ENCODE measurements at regions not wholly inside any gene's neighbourhood (a gene's known extent, or its start where the extent isn't known, plus 50 kb on each side); places are given as distances from the start of the nearest gene placed in this dataset.

GRCh38 chr20:52518735-52519134 is 327.2 kb upstream of the ZFP64 start:
- in situ Hi-C loops (cut with HindIII; ENCODE audit: low sequenced_read_pairs): no loop called here
- DNase-seq (ENCODE audit: low read depth): no peak
- TF ChIP-seq CTCF (IDR thresholded peaks at IDR 0.05; ENCODE audit: low read depth, low read length, missing control alignments): no peak
- H3K4me3 ChIP-seq (ENCODE audit: low read depth, low read length): no peak overlapping the region

GRCh38 chr20:52515877-52516276 is 324.3 kb upstream of the ZFP64 start:
- DNase-seq (ENCODE audit: low read depth): no peak
- in situ Hi-C loops (cut with HindIII; ENCODE audit: low sequenced_read_pairs): no loop called here
- TF ChIP-seq CTCF (IDR thresholded peaks at IDR 0.05; ENCODE audit: low read depth, low read length, missing control alignments): no peak
- no peak overlapping the region for H3K4me3 ChIP-seq (ENCODE audit: low read depth, low read length)

GRCh38 chr20:52500157-52500556 is 308.6 kb upstream of the ZFP64 start:
- in situ Hi-C loops (cut with HindIII; ENCODE audit: low sequenced_read_pairs): no loop called here
- TF ChIP-seq CTCF (IDR thresholded peaks at IDR 0.05; ENCODE audit: low read depth, low read length, missing control alignments): no peak
- no peak for DNase-seq (ENCODE audit: low read depth)
- H3K4me3 ChIP-seq (ENCODE audit: low read depth, low read length): no peak overlapping the region

GRCh38 chr20:52497731-52498130 is 306.2 kb upstream of the ZFP64 start:
- DNase-seq (ENCODE audit: low read depth): no peak
- H3K4me3 ChIP-seq (ENCODE audit: low read depth, low read length): no peak overlapping the region
- in situ Hi-C loops (cut with HindIII; ENCODE audit: low sequenced_read_pairs): no loop called here
- no peak for TF ChIP-seq CTCF (IDR thresholded peaks at IDR 0.05; ENCODE audit: low read depth, low read length, missing control alignments)

- in situ Hi-C loops (cut with HindIII; ENCODE audit: low sequenced_read_pairs): no loop called here
- no peak for TF ChIP-seq CTCF (IDR thresholded peaks at IDR 0.05; ENCODE audit: low read depth, low read length, missing control alignments)
- DNase-seq (ENCODE audit: low read depth): no peak
- no peak overlapping the region for H3K4me3 ChIP-seq (ENCODE audit: low read depth, low read length)
These were observed 304.6 kb upstream of the ZFP64 start for GRCh38 chr20:52496191-52496590.

- peak; percentile 4 for DNase-seq (ENCODE audit: low read depth)
- no peak for TF ChIP-seq CTCF (IDR thresholded peaks at IDR 0.05; ENCODE audit: low read depth, low read length, missing control alignments)
- in situ Hi-C loops (cut with HindIII; ENCODE audit: low sequenced_read_pairs): no loop called here
- no peak overlapping the region for H3K4me3 ChIP-seq (ENCODE audit: low read depth, low read length)
These were observed 302.7 kb upstream of the ZFP64 start for GRCh38 chr20:52494244-52494643.

GRCh38 chr20:52493171-52493721 is 301.7 kb upstream of the ZFP64 start:
- in situ Hi-C loops (cut with HindIII; ENCODE audit: low sequenced_read_pairs): no loop called here
- no peak for TF ChIP-seq CTCF (IDR thresholded peaks at IDR 0.05; ENCODE audit: low read depth, low read length, missing control alignments)
- no peak for DNase-seq (ENCODE audit: low read depth)
- no peak overlapping the region for H3K4me3 ChIP-seq (ENCODE audit: low read depth, low read length)
